ENCODE measurements at regions not wholly inside any gene's neighbourhood (a gene's known extent, or its start where the extent isn't known, plus 50 kb on each side); places are given as distances from the start of the nearest gene placed in this dataset.

GRCh38 chr18:39366656-39367055 lies 1801.1 kb upstream of the CELF4 start:
- Mint-ChIP-seq H3K27ac (ENCODE audit: low read depth, unreplicated experiment) (no peak overlapping the region), H3K4me1 (ENCODE audit: insufficient read depth, unreplicated experiment) (no peaks in the 10 kb centered on the region), H3K27me3 (ENCODE audit: insufficient read depth, unreplicated experiment) (no peaks in the 10 kb centered on the region), H3K36me3 (ENCODE audit: insufficient read depth, unreplicated experiment) (no peaks in the 10 kb centered on the region), H3K9me3 (ENCODE audit: unreplicated experiment) (peaks cover 2% of the 10 kb centered on the region), H3K4me3 (ENCODE audit: unreplicated experiment) (no peak overlapping the region)
- DNase-seq (ENCODE audit: unreplicated experiment): no peak
- no peak for TF ChIP-seq CTCF (IDR thresholded peaks at IDR 0.05; ENCODE audit: unreplicated experiment)
- CTCF ChIA-PET: interaction anchor here (0.5 to 0.7 kb wide), 2 partner anchors 76 to 206 kb away, joined by 3 read pairs; no protein-coding TSS in a partner anchor
- POLR2A ChIA-PET: interaction anchor here (0.6 to 1.1 kb wide), 2 partner anchors 9 to 248 kb away, joined by 4 to 6 read pairs; no protein-coding TSS in a partner anchor
- no TSS peak for BruUV-seq (replicated peaks)
- intact Hi-C loops (cut with micrococcal nuclease): no loop called here

GRCh38 chr18:39365836-39366485 lies 1800.4 kb upstream of the CELF4 start:
- Mint-ChIP-seq H3K9me3 (ENCODE audit: unreplicated experiment) (no peaks in the 10 kb centered on the region), H3K36me3 (ENCODE audit: insufficient read depth, unreplicated experiment) (no peaks in the 10 kb centered on the region), H3K4me3 (ENCODE audit: unreplicated experiment) (no peak overlapping the region), H3K4me1 (ENCODE audit: insufficient read depth, unreplicated experiment) (no peaks in the 10 kb centered on the region), H3K27ac (ENCODE audit: low read depth, unreplicated experiment) (no peak overlapping the region), H3K27me3 (ENCODE audit: insufficient read depth, unreplicated experiment) (no peaks in the 10 kb centered on the region)
- BruUV-seq (replicated peaks): no TSS peak
- ChIA-PET CTCF (no interaction called here), POLR2A (interaction anchor here (0.6 to 1.1 kb wide), 2 partner anchors 10 to 247 kb away, joined by 4 to 6 read pairs; no protein-coding TSS in a partner anchor)
- TF ChIP-seq CTCF (IDR thresholded peaks at IDR 0.05; ENCODE audit: unreplicated experiment): no peak
- intact Hi-C loops (cut with micrococcal nuclease): no loop called here
- DNase-seq (ENCODE audit: unreplicated experiment): no peak

- intact Hi-C loops (cut with micrococcal nuclease): no loop called here
- BruUV-seq (replicated peaks): no TSS peak
- no peaks in the 10 kb centered on the region for H3K27me3 Mint-ChIP-seq (ENCODE audit: insufficient read depth, unreplicated experiment)
Measured at GRCh38 chr18:39360072-39360471, 1794.5 kb upstream of the CELF4 start.

GRCh38 chr18:39359636-39360035 lies 1794.0 kb upstream of the CELF4 start:
- intact Hi-C loops (cut with micrococcal nuclease): no loop called here
- no peaks in the 10 kb centered on the region for H3K36me3 Mint-ChIP-seq (ENCODE audit: insufficient read depth, unreplicated experiment)
- no TSS peak for BruUV-seq (replicated peaks)
- no peaks in the 10 kb centered on the region for H3K9me3 Mint-ChIP-seq (ENCODE audit: unreplicated experiment)
- ChIA-PET CTCF (no interaction called here), POLR2A (no interaction called here)
- H3K27me3 Mint-ChIP-seq (ENCODE audit: insufficient read depth, unreplicated experiment): no peaks in the 10 kb centered on the region
- no peak for DNase-seq (ENCODE audit: unreplicated experiment)
- H3K4me1 Mint-ChIP-seq (ENCODE audit: insufficient read depth, unreplicated experiment): no peaks in the 10 kb centered on the region
- no peak for TF ChIP-seq CTCF (IDR thresholded peaks at IDR 0.05; ENCODE audit: unreplicated experiment)
- no peak overlapping the region for H3K4me3 Mint-ChIP-seq (ENCODE audit: unreplicated experiment)
- no peak overlapping the region for H3K27ac Mint-ChIP-seq (ENCODE audit: low read depth, unreplicated experiment)

More at GRCh38 chr18:39360072-39360471, 1794.5 kb upstream of the CELF4 start:
- Mint-ChIP-seq H3K27ac (ENCODE audit: low read depth, unreplicated experiment) (no peak overlapping the region), H3K4me1 (ENCODE audit: insufficient read depth, unreplicated experiment) (no peaks in the 10 kb centered on the region), H3K36me3 (ENCODE audit: insufficient read depth, unreplicated experiment) (no peaks in the 10 kb centered on the region), H3K4me3 (ENCODE audit: unreplicated experiment) (no peak overlapping the region), H3K9me3 (ENCODE audit: unreplicated experiment) (no peaks in the 10 kb centered on the region)
- ChIA-PET CTCF (no interaction called here), POLR2A (no interaction called here)
- TF ChIP-seq CTCF (IDR thresholded peaks at IDR 0.05; ENCODE audit: unreplicated experiment): no peak
- DNase-seq (ENCODE audit: unreplicated experiment): no peak

All from MCF 10A (cell line).